ENCODE measurements at regions not wholly inside any gene's neighbourhood (a gene's known extent, or its start where the extent isn't known, plus 50 kb on each side); places are given as distances from the start of the nearest gene placed in this dataset.

- no peaks in the 10 kb centered on the region for H3K27me3 ChIP-seq (ENCODE audit: insufficient read depth, low read length, poor library complexity, severe bottlenecking)
- H2AFZ ChIP-seq (ENCODE audit: low read length) = no peak overlapping the region
- TF ChIP-seq EZH2phosphoT487 (IDR thresholded peaks at IDR 0.05; ENCODE audit: borderline replicate concordance) = no peak
- no peak for TF ChIP-seq CTCF (conservative IDR thresholded peaks at IDR 0.05; ENCODE audit: low read length)
- H3K9ac ChIP-seq (ENCODE audit: low read depth, low read length, poor library complexity, severe bottlenecking) = no peak overlapping the region
- H3K9me3 ChIP-seq (ENCODE audit: insufficient read depth, low read depth, low read length) = no peaks in the 10 kb centered on the region
- no peaks in the 10 kb centered on the region for H3K9me2 ChIP-seq (replicated peaks; ENCODE audit: low read depth, low read length)
- H3K79me2 ChIP-seq (ENCODE audit: insufficient read depth, low read length) = no peaks in the 10 kb centered on the region
- no peaks in the 10 kb centered on the region for H3F3A ChIP-seq (ENCODE audit: low read depth)
- no peaks in the 10 kb centered on the region for H4K20me1 ChIP-seq (ENCODE audit: insufficient read depth, low read length, poor library complexity, severe bottlenecking)
- no peaks in the 10 kb centered on the region for H3K4me1 ChIP-seq (ENCODE audit: insufficient read depth, low read length, poor library complexity, severe bottlenecking)
- no peaks in the 10 kb centered on the region for H3K36me3 ChIP-seq (ENCODE audit: insufficient read depth, low read length)
- H3K4me2 ChIP-seq (ENCODE audit: low read depth, low read length, poor library complexity, severe bottlenecking) = no peak overlapping the region
- H3K4me3 ChIP-seq (ENCODE audit: low read length, poor library complexity, severe bottlenecking) = no peak overlapping the region
Observed at GRCh38 chr2:4522498-4523421, 819.4 kb downstream of the DCDC2C start.

- Histone ChIP-seq H3K9me3 (ENCODE audit: insufficient read depth, low read depth, low read length) (no peaks in the 10 kb centered on the region), H3K9ac (ENCODE audit: low read depth, low read length, poor library complexity, severe bottlenecking) (no peak overlapping the region), H3K36me3 (ENCODE audit: insufficient read depth, low read length) (no peaks in the 10 kb centered on the region), H3K4me2 (ENCODE audit: low read depth, low read length, poor library complexity, severe bottlenecking) (no peak overlapping the region), H3F3A (ENCODE audit: low read depth) (no peaks in the 10 kb centered on the region), H3K9me2 (replicated peaks; ENCODE audit: low read depth, low read length) (no peaks in the 10 kb centered on the region), H3K79me2 (ENCODE audit: insufficient read depth, low read length) (no peaks in the 10 kb centered on the region), H3K4me3 (ENCODE audit: low read length, poor library complexity, severe bottlenecking) (no peak overlapping the region), H3K4me1 (ENCODE audit: insufficient read depth, low read length, poor library complexity, severe bottlenecking) (no peaks in the 10 kb centered on the region), H4K20me1 (ENCODE audit: insufficient read depth, low read length, poor library complexity, severe bottlenecking) (no peaks in the 10 kb centered on the region), H2AFZ (ENCODE audit: low read length) (no peak overlapping the region), H3K27me3 (ENCODE audit: insufficient read depth, low read length, poor library complexity, severe bottlenecking) (no peaks in the 10 kb centered on the region)
- TF ChIP-seq CTCF (conservative IDR thresholded peaks at IDR 0.05; ENCODE audit: low read length) (no peak), EZH2phosphoT487 (IDR thresholded peaks at IDR 0.05; ENCODE audit: borderline replicate concordance) (no peak)
Observed at GRCh38 chr2:4527416-4527815, 824.0 kb downstream of the DCDC2C start.

DNA sequence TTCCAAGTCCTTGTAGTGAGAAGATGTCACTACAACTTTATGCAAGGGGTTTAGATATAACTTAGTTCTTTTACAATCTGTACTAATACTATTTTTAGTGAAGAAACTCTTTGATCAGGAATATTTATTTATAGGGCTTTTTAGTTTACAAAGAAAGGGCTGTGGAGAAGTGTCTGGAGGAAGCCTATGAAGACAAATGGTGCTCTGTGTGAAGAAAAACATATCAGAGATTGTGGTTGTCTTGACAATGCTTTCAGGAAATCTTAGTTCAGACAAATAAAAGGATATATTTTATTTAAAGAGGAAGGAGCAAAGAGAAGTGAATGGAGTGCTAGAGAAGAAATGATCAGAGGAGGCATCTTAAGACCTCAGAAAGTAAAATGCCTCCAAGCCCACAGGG lies 824.9 kb downstream of the DCDC2C start:
- H3K79me2 ChIP-seq (ENCODE audit: insufficient read depth, low read length) = no peaks in the 10 kb centered on the region
- no peaks in the 10 kb centered on the region for H3K9me2 ChIP-seq (replicated peaks; ENCODE audit: low read depth, low read length)
- no peaks in the 10 kb centered on the region for H3K4me1 ChIP-seq (ENCODE audit: insufficient read depth, low read length, poor library complexity, severe bottlenecking)
- no peak overlapping the region for H3K9ac ChIP-seq (ENCODE audit: low read depth, low read length, poor library complexity, severe bottlenecking)
- no peaks in the 10 kb centered on the region for H3K9me3 ChIP-seq (ENCODE audit: insufficient read depth, low read depth, low read length)
- no peaks in the 10 kb centered on the region for H3K27me3 ChIP-seq (ENCODE audit: insufficient read depth, low read length, poor library complexity, severe bottlenecking)
- TF ChIP-seq EZH2phosphoT487 (IDR thresholded peaks at IDR 0.05; ENCODE audit: borderline replicate concordance) (no peak), CTCF (conservative IDR thresholded peaks at IDR 0.05; ENCODE audit: low read length) (no peak)
- H3K4me3 ChIP-seq (ENCODE audit: low read length, poor library complexity, severe bottlenecking) = no peak overlapping the region
- no peaks in the 10 kb centered on the region for H3K36me3 ChIP-seq (ENCODE audit: insufficient read depth, low read length)
- H2AFZ ChIP-seq (ENCODE audit: low read length) = no peak overlapping the region
- no peaks in the 10 kb centered on the region for H3F3A ChIP-seq (ENCODE audit: low read depth)
- H4K20me1 ChIP-seq (ENCODE audit: insufficient read depth, low read length, poor library complexity, severe bottlenecking) = no peaks in the 10 kb centered on the region
- no peak overlapping the region for H3K4me2 ChIP-seq (ENCODE audit: low read depth, low read length, poor library complexity, severe bottlenecking)
